Right lobe of liver (tissue), 4 donors: ENCODE measurements at regions not wholly inside any gene's neighbourhood (a gene's known extent, or its start where the extent isn't known, plus 50 kb on each side); places are given as distances from the start of the nearest gene placed in this dataset.

Source experiments
- CTCF ChIP-seq, 4 donors: fragments of 200-600 bp in 3 of 4; fragments of 450-650 bp in 1 of 4; IDR thresholded peaks; one replicate each; pipeline versions ENCODE4 v1.5.1 to v1.8.0; 2016 to 2022; ENCODE audit warnings: antibody characterized with exemption in 4 of 4, mild to moderate bottlenecking in 2 of 4
- POLR2A ChIP-seq: fragments of 450-650 bp; IDR thresholded peaks from one replicate; pipeline ENCODE4 v1.6.1; 2017; ENCODE audit warnings: antibody characterized with exemption, mild to moderate bottlenecking
- donor health status: DM: no; HTN: no; CAD: no.
- donor health status: DM: no; HTN: no; CAD: no.
- donor health status: DM: no; HTN: yes; CAD: no.

GRCh38 chr3:152051501-152052404 is 178.3 kb downstream of the SUCNR1 start:
- TF ChIP-seq CTCF (IDR thresholded peaks at IDR 0.05) (no peak), POLR2A (no peak)
